Embryonic facial prominence (tissue), 1 donor: ENCODE measurements at regions not wholly inside any gene's neighbourhood (a gene's known extent, or its start where the extent isn't known, plus 50 kb on each side); places are given as distances from the start of the nearest gene placed in this dataset.

Source experiments
- DNase-seq: peaks from one replicate; pipeline ENCODE4 v3.0.0-alpha.2; 2016; ENCODE audit errors: extremely low spot score

DNA sequence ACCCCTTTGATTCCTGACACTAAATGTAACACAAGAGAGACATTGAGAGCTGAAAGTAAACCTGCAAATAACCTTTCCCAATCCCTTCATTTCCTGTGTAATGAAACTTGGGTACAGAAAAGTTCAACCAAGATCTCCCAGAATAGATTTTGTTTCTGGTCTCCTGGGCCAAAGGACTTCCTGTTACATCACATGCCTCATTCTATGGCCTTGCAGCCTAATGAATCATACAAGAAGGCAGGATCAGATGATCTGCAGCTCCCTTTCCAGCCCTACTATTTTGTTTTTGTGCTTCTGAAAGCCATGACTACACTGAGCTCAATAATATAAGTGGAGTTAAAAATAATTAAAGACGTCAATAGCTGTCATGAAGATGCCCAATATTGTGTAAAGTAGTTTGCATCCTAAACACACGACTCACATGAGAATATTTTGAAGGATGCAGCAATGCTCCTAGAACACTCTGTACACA is 73.4 kb upstream of the NOX3 start:
- DNase-seq, result no peak

DNA sequence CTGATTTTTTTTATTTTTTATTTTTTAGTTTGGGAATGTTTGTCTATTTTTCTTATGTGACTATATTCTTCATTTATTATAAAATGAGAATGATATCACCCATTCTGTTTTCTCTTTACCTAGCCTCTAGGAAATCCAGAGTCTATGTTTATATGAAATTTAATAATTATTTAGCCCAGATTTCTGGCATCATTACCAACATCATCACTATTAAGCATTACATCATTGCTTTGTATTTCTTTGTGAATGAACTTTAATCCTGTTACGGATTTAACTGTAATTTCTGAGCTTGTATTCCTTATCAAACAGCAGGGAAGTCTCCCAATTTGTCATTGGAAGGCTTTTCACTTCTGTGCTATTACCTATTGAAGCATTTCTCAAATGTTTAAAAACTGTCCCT is 72.7 kb upstream of the NOX3 start:
- DNase-seq, result no peak

DNA sequence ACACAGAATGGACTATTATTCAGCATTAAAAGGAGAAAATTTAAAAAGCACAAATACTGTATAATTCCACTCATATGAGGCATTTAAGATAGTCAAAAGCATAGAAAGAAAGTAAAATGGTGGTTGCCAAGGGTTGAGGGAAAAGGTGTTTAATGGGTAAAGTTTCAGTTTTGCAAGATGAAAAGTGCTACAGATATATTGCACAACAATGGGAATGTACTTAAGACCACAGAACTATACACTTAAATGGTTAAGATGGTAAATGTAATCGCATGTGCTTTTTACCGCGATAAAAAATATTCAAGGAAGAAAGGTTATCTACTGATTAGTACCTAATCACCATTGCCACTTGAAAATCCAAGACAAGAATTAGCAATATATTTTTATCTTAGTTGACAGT is 71.8 kb upstream of the NOX3 start:
- no peak for DNase-seq

DNA sequence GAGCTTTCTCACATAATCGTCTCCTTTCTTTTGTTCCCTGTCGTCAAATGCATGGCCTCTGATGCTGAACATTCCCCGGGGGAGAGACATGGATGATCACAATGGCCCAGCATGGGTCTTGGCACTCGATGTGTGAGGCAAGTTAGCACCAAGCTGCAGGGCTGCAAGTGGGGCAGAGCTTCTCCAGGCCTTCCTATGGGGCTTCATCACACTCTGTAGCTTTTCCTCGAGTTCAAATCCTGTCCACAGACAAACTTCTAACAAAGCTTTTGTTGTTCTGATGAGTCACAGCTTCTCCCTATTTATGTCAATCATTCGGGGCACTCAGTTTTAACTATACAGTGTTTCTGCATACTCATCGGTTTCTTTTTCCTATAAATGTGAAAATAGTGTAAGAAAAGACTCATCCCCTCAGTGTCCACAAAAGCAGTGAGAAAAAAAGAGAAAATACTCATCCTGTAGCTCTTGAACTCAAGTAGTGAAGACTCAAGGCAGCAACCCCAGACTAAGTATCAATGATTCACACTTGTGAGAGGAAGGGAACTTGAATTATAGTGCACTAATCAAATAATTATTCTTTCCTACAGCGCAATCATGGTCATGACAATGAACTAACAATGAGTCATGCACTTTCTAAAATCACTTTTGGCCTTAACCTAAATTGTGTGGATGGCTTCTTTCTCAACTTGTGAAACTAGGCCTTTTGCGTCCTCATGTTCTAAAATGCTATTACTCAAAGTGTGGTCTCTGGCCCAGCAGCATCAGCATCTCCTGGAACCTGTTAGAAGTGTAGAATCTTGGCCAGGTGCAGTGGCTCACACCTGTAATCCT is 68.4 kb upstream of the NOX3 start:
- no peak for DNase-seq

DNA sequence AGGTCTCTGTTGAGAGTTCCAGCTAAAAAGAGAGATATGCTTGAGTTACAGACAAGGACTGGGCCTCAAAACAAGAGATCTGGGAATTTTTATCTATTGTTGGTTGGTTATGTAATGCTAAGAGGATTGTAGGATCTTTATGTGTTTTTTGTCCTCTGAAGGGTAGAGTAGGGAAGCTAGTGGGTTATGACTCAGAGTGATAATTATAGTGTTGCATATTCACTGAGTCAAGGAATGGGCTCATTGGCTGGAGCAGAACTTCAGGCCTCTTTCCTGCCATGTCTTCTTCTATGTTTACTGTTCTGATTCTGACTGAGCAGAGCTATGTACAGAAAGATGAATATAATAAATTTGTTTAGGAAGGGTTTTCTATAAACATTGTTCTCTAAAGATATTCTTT is 66.1 kb upstream of the NOX3 start:
- DNase-seq, result no peak

DNA sequence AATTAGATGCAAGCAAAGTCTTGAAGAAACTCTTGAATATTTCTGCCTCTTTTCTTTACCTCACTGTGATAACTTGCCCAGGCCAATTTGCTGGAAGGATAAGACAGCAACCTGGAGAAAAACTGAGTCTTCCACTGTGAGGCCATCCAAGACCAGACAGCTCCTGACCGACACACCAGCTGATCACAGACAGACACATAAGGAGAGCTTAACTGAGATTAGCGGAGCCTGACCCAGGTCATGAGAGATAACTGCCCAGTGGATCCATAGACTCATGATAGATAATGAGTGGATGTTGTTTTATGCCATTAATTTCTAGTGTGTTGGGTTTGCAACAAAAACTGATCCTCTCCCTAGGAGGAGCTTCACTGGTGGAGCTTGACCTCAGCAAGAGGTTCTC is 64.4 kb upstream of the NOX3 start:
- no peak for DNase-seq

DNA sequence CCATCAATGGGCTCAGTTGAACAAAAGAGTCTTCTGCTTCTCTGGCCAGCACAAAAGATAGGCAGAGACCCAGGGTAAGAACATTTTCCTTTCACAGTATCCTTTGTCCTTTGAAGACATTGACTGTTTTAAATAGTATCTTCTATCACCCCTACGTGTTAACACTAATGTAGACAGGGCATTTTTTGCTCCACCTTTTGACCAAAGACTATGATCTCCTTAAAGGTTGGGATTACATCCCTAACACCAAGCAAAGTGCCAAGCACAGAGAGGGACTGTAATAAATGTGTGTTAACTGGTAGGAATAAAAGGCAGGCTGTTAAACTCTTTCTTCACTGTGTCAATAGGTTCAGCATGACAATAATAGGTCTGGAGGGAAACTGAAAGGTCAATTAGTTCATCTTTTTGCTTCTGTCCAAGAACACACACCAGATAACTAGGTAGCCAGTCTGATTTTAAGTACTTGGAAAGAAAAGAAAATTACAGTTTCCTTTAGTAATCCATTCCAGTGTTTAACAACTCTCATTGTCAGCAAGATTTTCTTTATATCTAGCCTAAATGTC is 63.6 kb upstream of the NOX3 start:
- no peak for DNase-seq

DNA sequence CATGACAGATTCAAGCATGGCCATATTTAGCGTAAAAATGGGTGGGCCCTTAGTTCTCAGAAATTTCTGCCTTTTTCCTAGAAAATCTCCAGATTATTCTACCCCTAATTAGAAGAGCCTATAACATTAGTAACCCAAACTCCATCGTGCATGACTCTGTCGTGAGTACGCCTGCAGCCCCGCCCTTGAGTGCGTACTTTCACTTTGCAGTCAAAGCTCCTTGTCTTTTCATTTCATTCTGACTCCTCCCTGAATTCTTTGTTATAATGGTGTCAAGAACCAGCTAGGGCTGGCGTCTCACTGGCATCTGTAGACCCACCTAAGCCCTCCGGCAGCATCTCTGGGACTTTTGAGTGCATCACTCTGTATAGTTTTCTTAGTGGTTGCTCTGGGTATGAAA is 61.7 kb upstream of the NOX3 start:
- DNase-seq, result no peak

DNA sequence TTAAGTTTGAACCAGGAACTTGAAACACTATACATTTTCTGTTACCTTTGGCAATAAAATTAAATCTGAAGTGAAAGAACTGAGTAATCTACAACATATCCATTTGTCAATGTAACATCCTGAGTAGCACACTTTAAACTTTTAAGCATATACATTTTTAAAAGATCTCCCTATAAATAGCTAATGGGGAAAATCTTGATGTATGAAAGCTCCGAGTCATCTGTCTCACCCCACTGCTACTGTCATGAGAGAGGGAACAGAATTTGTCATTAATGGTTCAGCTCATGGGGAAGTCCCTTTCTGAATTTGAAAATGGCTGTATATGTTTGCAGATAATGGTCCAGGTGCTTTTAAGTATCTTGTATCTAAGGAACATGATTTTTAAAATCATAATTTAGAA is 55.2 kb upstream of the NOX3 start:
- DNase-seq, result no peak

DNA sequence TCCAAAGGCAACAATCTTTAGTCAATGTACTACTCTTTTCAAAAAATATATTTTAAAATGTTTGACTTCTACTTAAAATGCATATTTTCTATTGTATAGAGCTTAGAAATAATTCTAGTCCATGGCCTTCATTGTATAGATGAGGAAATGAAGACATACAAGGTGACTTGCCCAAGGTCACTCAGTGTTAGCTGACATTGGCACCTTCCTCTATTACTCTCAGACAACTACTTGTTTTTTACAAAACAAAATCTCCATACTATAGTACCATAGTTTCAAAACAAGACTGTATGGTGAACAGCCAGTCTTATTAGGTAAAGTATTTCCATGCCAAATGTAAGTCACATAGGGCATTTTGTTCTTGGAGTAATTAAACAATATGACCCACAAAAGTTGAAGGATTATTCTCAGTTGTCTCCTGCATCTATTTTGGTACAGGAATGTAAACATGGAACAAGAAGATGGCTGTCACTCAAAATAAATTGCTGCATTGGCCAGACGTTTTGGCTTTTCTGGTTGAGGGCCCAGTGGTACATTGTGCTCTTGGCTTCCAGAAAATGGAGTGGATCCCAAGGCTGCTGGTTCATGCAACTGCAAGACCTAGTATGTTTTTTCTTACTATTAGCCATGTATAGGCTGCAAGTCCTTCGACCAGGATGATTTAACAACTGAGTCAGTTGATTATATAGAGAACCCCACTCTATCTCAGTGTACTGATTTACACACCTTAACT is 54.3 kb upstream of the NOX3 start:
- no peak for DNase-seq

DNA sequence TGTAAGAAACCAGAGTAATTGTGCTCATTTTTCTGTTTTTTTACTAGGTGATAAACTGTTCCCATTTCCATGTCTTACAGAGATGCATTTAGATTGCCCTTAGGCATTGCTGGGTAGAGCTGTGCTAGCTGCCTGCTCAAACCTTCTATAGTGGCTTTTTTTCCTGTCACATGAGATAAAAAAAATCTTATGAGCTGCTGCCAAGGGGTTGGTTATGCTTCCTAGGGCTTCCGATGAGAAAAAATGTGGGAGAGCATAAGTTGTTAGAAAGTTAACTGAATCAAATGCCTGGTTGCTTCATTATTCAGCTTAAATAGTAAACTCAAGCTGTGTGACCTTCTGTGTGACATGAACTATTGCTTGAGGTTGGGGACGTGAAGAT is 50.0 kb upstream of the NOX3 start:
- no peak for DNase-seq
